ENCODE measurements at regions not wholly inside any gene's neighbourhood (a gene's known extent, or its start where the extent isn't known, plus 50 kb on each side); places are given as distances from the start of the nearest gene placed in this dataset.

GRCh38 chr4:20403846-20404245, 152.1 kb downstream of the SLIT2 start:
- ATAC-seq (replicated peaks in 1 of 4) = no peak
- WGBS (ENCODE audit: insufficient coverage) = no CpG with 5 or more reads among the region's 1 CpG
- no peak for DNase-seq
- Mint-ChIP-seq H3K4me3 (no peak overlapping the region), H3K27ac (no peak overlapping the region), H3K4me1 (no peaks in the 10 kb centered on the region), H3K36me3 (no peaks in the 10 kb centered on the region), H3K27me3 (no peaks in the 10 kb centered on the region), H3K9me3 (no peaks in the 10 kb centered on the region)
- ChIA-PET CTCF (interaction anchor here in 1 of 2 donors (0.5 kb wide), 1 partner anchor 1364 kb away, joined by 3 read pairs; no protein-coding TSS in a partner anchor), POLR2A (no interaction called here)
- Histone ChIP-seq H3K27ac (ENCODE audit: low read length) (no peak overlapping the region), H3K4me1 (ENCODE audit: control insufficient read depth in 1 of 2, extremely low read depth in 1 of 2, insufficient read depth in 2 of 2, low read length in 2 of 2) (no peaks in the 10 kb centered on the region), H3K4me3 (ENCODE audit: control insufficient read depth in 1 of 2, extremely low read depth in 1 of 2, low read length in 1 of 2) (no peak overlapping the region), H3K27me3 (replicated peaks in 1 of 2; ENCODE audit: control insufficient read depth in 2 of 2, extremely low read depth in 1 of 2, insufficient read depth in 2 of 2, low read length in 1 of 2) (no peaks in the 10 kb centered on the region), H3K9me3 (no peaks in the 10 kb centered on the region), H3K36me3 (ENCODE audit: control insufficient read depth in 2 of 2, extremely low read depth in 1 of 2, insufficient read depth in 1 of 2, low read length in 1 of 2) (no peaks in the 10 kb centered on the region)

DNA sequence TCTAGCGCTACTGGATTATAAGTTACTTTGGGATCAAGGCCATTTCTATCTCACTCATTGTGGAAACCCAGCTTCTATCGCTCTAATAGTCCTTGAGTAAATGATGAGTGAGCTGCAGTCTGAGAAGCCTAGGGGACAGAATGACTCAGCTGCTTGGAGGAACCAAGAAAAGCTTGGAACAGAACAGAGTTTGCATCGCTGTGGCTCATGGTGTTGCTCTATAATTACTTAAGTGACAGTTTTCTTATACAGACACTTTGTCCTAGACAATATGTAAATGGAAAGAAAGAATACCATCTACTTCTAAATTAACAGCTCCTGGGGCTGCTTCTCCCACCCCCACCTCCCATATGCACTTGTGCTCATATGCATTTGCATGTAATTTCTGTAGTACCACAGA, 156.9 kb downstream of the SLIT2 start:
- no peak overlapping the region for H3K27ac Mint-ChIP-seq
- Histone ChIP-seq H3K27me3 (replicated peaks in 1 of 2; ENCODE audit: control insufficient read depth in 2 of 2, extremely low read depth in 1 of 2, insufficient read depth in 2 of 2, low read length in 1 of 2) (peaks cover 0 to 2% of the 10 kb centered on the region in 2 experiments), H3K4me3 (ENCODE audit: control insufficient read depth in 1 of 2, extremely low read depth in 1 of 2, low read length in 1 of 2) (no peak overlapping the region), H3K9me3 (no peaks in the 10 kb centered on the region), H3K4me1 (ENCODE audit: control insufficient read depth in 1 of 2, extremely low read depth in 1 of 2, insufficient read depth in 2 of 2, low read length in 2 of 2) (no peaks in the 10 kb centered on the region), H3K27ac (ENCODE audit: low read length) (no peak overlapping the region), H3K36me3 (ENCODE audit: control insufficient read depth in 2 of 2, extremely low read depth in 1 of 2, insufficient read depth in 1 of 2, low read length in 1 of 2) (no peaks in the 10 kb centered on the region)
- H3K9me3 Mint-ChIP-seq = no peaks in the 10 kb centered on the region
- no peak for ATAC-seq (replicated peaks in 1 of 4)
- POLR2A ChIA-PET = no interaction called here
- no CpG with 5 or more reads among the region's 3 CpGs for WGBS (ENCODE audit: insufficient coverage)
- no peaks in the 10 kb centered on the region for H3K27me3 Mint-ChIP-seq
- no peak overlapping the region for H3K4me3 Mint-ChIP-seq
- no peaks in the 10 kb centered on the region for H3K4me1 Mint-ChIP-seq
- CTCF ChIA-PET = no interaction called here
- H3K36me3 Mint-ChIP-seq = no peaks in the 10 kb centered on the region
- no peak for DNase-seq

DNA sequence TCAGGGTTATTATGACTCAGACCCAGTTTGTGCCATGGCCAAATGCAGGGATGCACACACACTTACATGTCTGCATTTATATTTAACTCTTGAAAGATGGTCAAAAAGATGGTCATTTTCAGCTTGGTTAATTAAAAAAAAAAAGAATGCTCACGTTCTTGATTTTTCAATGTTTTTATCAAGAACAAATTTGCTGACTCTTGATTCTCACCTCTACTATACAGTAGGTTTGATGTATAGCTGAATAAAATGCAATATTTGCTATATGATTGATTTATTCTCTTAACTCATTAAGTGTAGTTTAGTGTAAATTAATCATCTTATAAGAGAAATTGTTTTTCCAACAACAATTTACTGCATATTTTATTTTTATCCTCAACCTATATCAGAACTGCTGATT, 160.4 kb downstream of the SLIT2 start:
- ChIA-PET CTCF (interaction anchor here in 1 of 2 donors (0.6 kb wide), 1 partner anchor 1341 kb away, joined by 4 read pairs; no protein-coding TSS in a partner anchor), POLR2A (no interaction called here)
- WGBS (ENCODE audit: insufficient coverage) = no CpG with 5 or more reads among the region's 1 CpG
- H3K36me3 ChIP-seq (ENCODE audit: control insufficient read depth in 2 of 2, extremely low read depth in 1 of 2, insufficient read depth in 1 of 2, low read length in 1 of 2) = no peaks in the 10 kb centered on the region
- Mint-ChIP-seq H3K36me3 (no peaks in the 10 kb centered on the region), H3K9me3 (no peaks in the 10 kb centered on the region), H3K27me3 (no peaks in the 10 kb centered on the region), H3K27ac (no peak overlapping the region), H3K4me1 (no peaks in the 10 kb centered on the region), H3K4me3 (no peak overlapping the region)
- H3K27me3 ChIP-seq (replicated peaks in 1 of 2; ENCODE audit: control insufficient read depth in 2 of 2, extremely low read depth in 1 of 2, insufficient read depth in 2 of 2, low read length in 1 of 2) = peaks cover 0 to 2% of the 10 kb centered on the region in 2 experiments
- H3K27ac ChIP-seq (ENCODE audit: low read length) = no peak overlapping the region
- H3K4me3 ChIP-seq (ENCODE audit: control insufficient read depth in 1 of 2, extremely low read depth in 1 of 2, low read length in 1 of 2) = no peak overlapping the region
- no peaks in the 10 kb centered on the region for H3K4me1 ChIP-seq (ENCODE audit: control insufficient read depth in 1 of 2, extremely low read depth in 1 of 2, insufficient read depth in 2 of 2, low read length in 2 of 2)
- ATAC-seq (replicated peaks in 1 of 4) = no peak
- DNase-seq = no peak
- H3K9me3 ChIP-seq = no peaks in the 10 kb centered on the region

DNA sequence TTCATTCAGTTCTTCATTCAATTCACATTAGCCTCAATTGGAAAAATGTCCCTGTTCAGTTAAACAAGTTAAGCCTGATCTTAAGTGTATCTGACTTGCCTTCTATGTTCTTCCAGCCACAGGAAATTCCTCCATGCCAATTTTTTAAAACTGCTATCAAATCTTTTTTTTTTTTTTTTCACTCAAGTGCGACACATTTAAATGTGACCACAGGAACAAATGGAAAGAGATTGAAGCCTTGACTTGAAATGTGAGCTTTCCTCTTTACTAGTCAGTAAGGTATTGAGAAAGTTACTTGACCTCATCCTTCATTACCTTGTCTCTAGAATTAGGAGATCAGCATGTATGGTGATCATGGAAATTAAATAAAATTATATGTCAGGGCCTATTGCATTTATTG, 165.1 kb downstream of the SLIT2 start:
- H3K4me1 ChIP-seq (ENCODE audit: control insufficient read depth in 1 of 2, extremely low read depth in 1 of 2, insufficient read depth in 2 of 2, low read length in 2 of 2) = no peaks in the 10 kb centered on the region
- H3K9me3 ChIP-seq = no peaks in the 10 kb centered on the region
- ChIA-PET CTCF (interaction anchor here (0.7 kb wide), 5 partner anchors 9 to 414 kb away, joined by 3 to 9 read pairs (median 3); no protein-coding TSS in a partner anchor), POLR2A (no interaction called here)
- Mint-ChIP-seq H3K4me3 (no peak overlapping the region), H3K27ac (no peak overlapping the region), H3K9me3 (no peaks in the 10 kb centered on the region), H3K36me3 (no peaks in the 10 kb centered on the region), H3K27me3 (no peaks in the 10 kb centered on the region), H3K4me1 (peaks cover 7% of the 10 kb centered on the region in 3 donors)
- WGBS (ENCODE audit: insufficient coverage) = no CpG with 5 or more reads among the region's 1 CpG
- H3K4me3 ChIP-seq (ENCODE audit: control insufficient read depth in 1 of 2, extremely low read depth in 1 of 2, low read length in 1 of 2) = no peak overlapping the region
- DNase-seq (no peak), ATAC-seq (replicated peaks in 1 of 4) (no peak)
- no peaks in the 10 kb centered on the region for H3K27me3 ChIP-seq (replicated peaks in 1 of 2; ENCODE audit: control insufficient read depth in 2 of 2, extremely low read depth in 1 of 2, insufficient read depth in 2 of 2, low read length in 1 of 2)
- no peaks in the 10 kb centered on the region for H3K36me3 ChIP-seq (ENCODE audit: control insufficient read depth in 2 of 2, extremely low read depth in 1 of 2, insufficient read depth in 1 of 2, low read length in 1 of 2)
- H3K27ac ChIP-seq (ENCODE audit: low read length) = no peak overlapping the region

- peak; percentile 50 to 83 (median 58) for ATAC-seq (replicated peaks in 1 of 4)
- H3K9me3 ChIP-seq = no peaks in the 10 kb centered on the region
- H3K27ac Mint-ChIP-seq = no peak overlapping the region
- no peaks in the 10 kb centered on the region for H3K27me3 ChIP-seq (replicated peaks in 1 of 2; ENCODE audit: control insufficient read depth in 2 of 2, extremely low read depth in 1 of 2, insufficient read depth in 2 of 2, low read length in 1 of 2)
- H3K9me3 Mint-ChIP-seq = no peaks in the 10 kb centered on the region
- POLR2A ChIA-PET = no interaction called here
- no peaks in the 10 kb centered on the region for H3K36me3 Mint-ChIP-seq
- no peaks in the 10 kb centered on the region for H3K27me3 Mint-ChIP-seq
- peak in 2 of 35 experiments; percentile 3 to 60 for DNase-seq
- peaks cover 7% of the 10 kb centered on the region in 3 donors for H3K4me1 Mint-ChIP-seq
- no CpG with 5 or more reads among the region's 4 CpGs for WGBS (ENCODE audit: insufficient coverage)
- no peak overlapping the region for H3K4me3 ChIP-seq (ENCODE audit: control insufficient read depth in 1 of 2, extremely low read depth in 1 of 2, low read length in 1 of 2)
- peak overlapping the region; percentile 5 to 57 (median 53) for H3K4me3 Mint-ChIP-seq
- H3K27ac ChIP-seq (ENCODE audit: low read length) = no peak overlapping the region
- no peaks in the 10 kb centered on the region for H3K4me1 ChIP-seq (ENCODE audit: control insufficient read depth in 1 of 2, extremely low read depth in 1 of 2, insufficient read depth in 2 of 2, low read length in 2 of 2)
- CTCF ChIA-PET = no interaction called here
- H3K36me3 ChIP-seq (ENCODE audit: control insufficient read depth in 2 of 2, extremely low read depth in 1 of 2, insufficient read depth in 1 of 2, low read length in 1 of 2) = no peaks in the 10 kb centered on the region
Observed at GRCh38 chr4:20418861-20419451, 167.3 kb downstream of the SLIT2 start.

GRCh38 chr4:20420916-20421602, 169.4 kb downstream of the SLIT2 start:
- no peak overlapping the region for H3K4me3 Mint-ChIP-seq
- no CpG with 5 or more reads among the region's 3 CpGs for WGBS (ENCODE audit: insufficient coverage)
- ChIA-PET POLR2A (no interaction called here), CTCF (no interaction called here)
- H3K27me3 ChIP-seq (replicated peaks in 1 of 2; ENCODE audit: control insufficient read depth in 2 of 2, extremely low read depth in 1 of 2, insufficient read depth in 2 of 2, low read length in 1 of 2) = no peaks in the 10 kb centered on the region
- H3K27ac ChIP-seq (ENCODE audit: low read length) = no peak overlapping the region
- H3K9me3 Mint-ChIP-seq = no peaks in the 10 kb centered on the region
- no peaks in the 10 kb centered on the region for H3K27me3 Mint-ChIP-seq
- no peaks in the 10 kb centered on the region for H3K4me1 ChIP-seq (ENCODE audit: control insufficient read depth in 1 of 2, extremely low read depth in 1 of 2, insufficient read depth in 2 of 2, low read length in 2 of 2)
- no peaks in the 10 kb centered on the region for H3K36me3 ChIP-seq (ENCODE audit: control insufficient read depth in 2 of 2, extremely low read depth in 1 of 2, insufficient read depth in 1 of 2, low read length in 1 of 2)
- ATAC-seq (replicated peaks in 1 of 4) (no peak), DNase-seq (no peak)
- H3K9me3 ChIP-seq = no peaks in the 10 kb centered on the region
- no peak overlapping the region for H3K4me3 ChIP-seq (ENCODE audit: control insufficient read depth in 1 of 2, extremely low read depth in 1 of 2, low read length in 1 of 2)
- H3K36me3 Mint-ChIP-seq = no peaks in the 10 kb centered on the region
- no peak overlapping the region for H3K27ac Mint-ChIP-seq
- peaks cover 7% of the 10 kb centered on the region in 3 donors for H3K4me1 Mint-ChIP-seq

All from T-cell (primary cell).